Choroid plexus epithelial cell (primary cell): ENCODE measurements at regions not wholly inside any gene's neighbourhood (a gene's known extent, or its start where the extent isn't known, plus 50 kb on each side); places are given as distances from the start of the nearest gene placed in this dataset.

Experiments
- DNase-seq: peaks from one replicate; pipeline ENCODE4 v3.0.0-alpha.2; 2010; ENCODE audit warnings: low read depth
- H3K4me3 ChIP-seq: 2 replicates; pipeline ENCODE4 v1.5.1; 2011; ENCODE audit warnings: low read depth, mild to moderate bottlenecking, control low read depth, low read length, moderate library complexity
- CTCF ChIP-seq: conservative IDR thresholded peaks from 2 replicates; pipeline ENCODE4 v1.5.1; 2011; ENCODE audit warnings: low read depth, mild to moderate bottlenecking, control low read depth, inconsistent platforms, low read length, moderate library complexity

GRCh38 chr12:127459166-127459565 lies 807.8 kb upstream of the TMEM132C start:
- no peak for DNase-seq
- TF ChIP-seq CTCF: no peak
- no peak overlapping the region for H3K4me3 ChIP-seq

- no peak overlapping the region for H3K4me3 ChIP-seq
- no peak for TF ChIP-seq CTCF
- no peak for DNase-seq
Observed at GRCh38 chr12:127459687-127460086, 807.3 kb upstream of the TMEM132C start.

GRCh38 chr12:127463237-127463636 lies 803.7 kb upstream of the TMEM132C start:
- H3K4me3 ChIP-seq: no peak overlapping the region
- no peak for TF ChIP-seq CTCF
- no peak for DNase-seq

DNA sequence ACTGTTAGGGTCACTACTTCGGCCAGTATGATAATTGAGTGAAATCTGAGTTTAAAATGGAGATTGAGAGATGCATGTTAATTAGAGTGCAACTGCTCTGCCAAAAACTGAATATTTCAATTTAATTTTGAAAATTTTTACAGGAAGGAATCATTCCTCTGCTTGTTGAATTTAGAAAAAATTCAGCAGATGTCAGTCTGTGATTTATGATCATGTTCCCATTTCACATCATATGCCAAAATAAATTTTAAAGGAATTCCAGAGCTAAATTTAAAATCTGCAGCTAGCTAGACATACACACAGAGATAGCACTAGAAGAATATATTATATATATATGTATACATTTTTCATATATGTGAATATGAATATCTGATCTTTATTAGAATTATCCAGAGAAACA lies 797.6 kb upstream of the TMEM132C start:
- H3K4me3 ChIP-seq: no peak overlapping the region
- no peak for DNase-seq
- TF ChIP-seq CTCF: no peak

- H3K4me3 ChIP-seq: no peak overlapping the region
- no peak for DNase-seq
- no peak for TF ChIP-seq CTCF
Observed at GRCh38 chr12:127473766-127474165, 793.2 kb upstream of the TMEM132C start.

DNA sequence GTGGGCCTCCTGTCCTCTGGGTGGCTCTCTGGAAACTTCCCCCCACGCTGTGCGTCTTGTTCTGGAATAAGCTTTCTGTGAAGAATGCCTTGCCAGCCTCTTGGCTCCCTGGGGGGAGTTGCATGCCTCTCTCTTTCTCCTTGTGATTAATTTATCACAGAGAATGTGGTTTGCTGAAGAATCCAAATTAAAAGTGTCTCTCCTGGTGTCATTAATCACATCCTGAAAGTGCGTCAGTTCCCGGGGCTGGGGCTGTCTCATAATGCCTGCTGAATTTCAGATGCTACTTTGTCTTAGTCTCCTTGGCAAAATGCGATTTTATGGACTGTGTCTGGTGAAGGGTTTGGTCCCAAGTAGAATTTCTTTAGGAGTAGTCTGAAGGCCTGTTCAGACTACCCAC lies 787.7 kb upstream of the TMEM132C start:
- no peak overlapping the region for H3K4me3 ChIP-seq
- TF ChIP-seq CTCF: no peak
- no peak for DNase-seq

- no peak for DNase-seq
- no peak overlapping the region for H3K4me3 ChIP-seq
- TF ChIP-seq CTCF: no peak
Observed at GRCh38 chr12:127480775-127481314, 786.1 kb upstream of the TMEM132C start.
